MM.1S (cell line): ENCODE measurements at regions not wholly inside any gene's neighbourhood (a gene's known extent, or its start where the extent isn't known, plus 50 kb on each side); places are given as distances from the start of the nearest gene placed in this dataset.

Experiments used
- DNase-seq: peaks from one replicate; pipeline ENCODE4 v3.0.0-alpha.2; 2015
- H2AFZ ChIP-seq: fragments of 300-600 bp; sonication (generic); 2 replicates; pipeline ENCODE4 v1.6.0; 2016; ENCODE audit warnings: antibody characterized with exemption, low read length
- H3F3A ChIP-seq: fragments of 300-600 bp; sonication (generic); 2 replicates; pipeline ENCODE4 v1.6.1; 2016; ENCODE audit warnings: mild to moderate bottlenecking, antibody characterized with exemption, low read length, moderate library complexity, mixed read lengths; ENCODE audit not compliant: insufficient read depth
- H3K27ac ChIP-seq: fragments of 300-600 bp; sonication (generic); 2 replicates; pipeline ENCODE4 v1.5.1; 2016; ENCODE audit warnings: mild to moderate bottlenecking, low read length
- H3K27me3 ChIP-seq: fragments of 300-600 bp; sonication (generic); replicated peaks from 2 replicates; pipeline ENCODE4 v1.6.0; 2016; ENCODE audit warnings: low read length; ENCODE audit not compliant: insufficient read depth
- H3K36me3 ChIP-seq: fragments of 300-600 bp; sonication (generic); replicated peaks from 2 replicates; pipeline ENCODE4 v1.6.1; 2016; ENCODE audit warnings: mild to moderate bottlenecking, low read length, mixed read lengths; ENCODE audit not compliant: insufficient read depth
- H3K4me1 ChIP-seq: fragments of 300-600 bp; sonication (generic); 2 replicates; pipeline ENCODE4 v1.6.1; 2016; ENCODE audit warnings: low read length, mixed read lengths
- H3K4me2 ChIP-seq: fragments of 300-600 bp; sonication (generic); 2 replicates; pipeline ENCODE4 v1.6.0; 2016; ENCODE audit warnings: low read depth, low read length
- H3K4me3 ChIP-seq: fragments of 300-600 bp; sonication (generic); 2 replicates; pipeline ENCODE4 v1.5.1; 2016; ENCODE audit warnings: low read length, mixed read lengths
- H3K79me2 ChIP-seq: fragments of 300-600 bp; sonication (generic); 2 replicates; pipeline ENCODE4 v1.6.1; 2016; ENCODE audit warnings: mixed run types, low read length, mixed read lengths
- H3K9ac ChIP-seq: fragments of 300-600 bp; sonication (generic); 2 replicates; pipeline ENCODE4 v1.6.1; 2016; ENCODE audit warnings: low read length, mixed read lengths
- H3K9me2 ChIP-seq: fragments of 300-600 bp; sonication (generic); replicated peaks from 2 replicates; pipeline ENCODE4 v1.6.1; 2016; ENCODE audit warnings: mild to moderate bottlenecking, low read length, mixed read lengths; ENCODE audit not compliant: insufficient read depth
- H3K9me3 ChIP-seq: fragments of 300-600 bp; sonication (generic); replicated peaks from 2 replicates; pipeline ENCODE4 v1.6.1; 2016; ENCODE audit warnings: mild to moderate bottlenecking, low read length, mixed read lengths; ENCODE audit not compliant: insufficient read depth
- H4K20me1 ChIP-seq: fragments of 300-600 bp; sonication (generic); 2 replicates; pipeline ENCODE4 v1.6.1; 2016; ENCODE audit warnings: mild to moderate bottlenecking, low read length, moderate library complexity, mixed read lengths; ENCODE audit not compliant: insufficient read depth
- CTCF ChIP-seq: fragments of 300-600 bp; sonication (generic); IDR thresholded peaks from 2 replicates; pipeline ENCODE4 v1.5.1; 2016; ENCODE audit warnings: antibody characterized with exemption, low read length, mixed read lengths
- EZH2 ChIP-seq: fragments of 300-600 bp; sonication (generic); optimal IDR thresholded peaks from 2 replicates; pipeline ENCODE3; 2017; ENCODE audit warnings: low read depth, mild to moderate bottlenecking, antibody characterized with exemption, low read length, mixed read lengths
- EZH2phosphoT487 ChIP-seq: fragments of 300-600 bp; sonication (generic); IDR thresholded peaks from 2 replicates; pipeline ENCODE4 v1.6.1; 2018; ENCODE audit warnings: antibody characterized with exemption, low read length

- Histone ChIP-seq H3F3A (no peaks in the 10 kb centered on the region), H3K9ac (no peak overlapping the region), H3K4me2 (no peak overlapping the region), H3K4me3 (no peak overlapping the region), H3K79me2 (no peaks in the 10 kb centered on the region), H3K9me3 (no peaks in the 10 kb centered on the region), H3K9me2 (no peaks in the 10 kb centered on the region), H2AFZ (no peak overlapping the region), H3K27me3 (no peaks in the 10 kb centered on the region), H3K27ac (no peak overlapping the region), H3K36me3 (no peaks in the 10 kb centered on the region), H3K4me1 (no peaks in the 10 kb centered on the region), H4K20me1 (no peaks in the 10 kb centered on the region)
- no peak for DNase-seq
- TF ChIP-seq EZH2phosphoT487 = no peak
- no peak for TF ChIP-seq CTCF
- TF ChIP-seq EZH2 = no peak
Measured at GRCh38 chr10:8556321-8556720, 501.8 kb downstream of the GATA3 start.

GRCh38 chr10:8563478-8563877 lies 509.0 kb downstream of the GATA3 start:
- H3K9me2 ChIP-seq = no peaks in the 10 kb centered on the region
- no peak overlapping the region for H2AFZ ChIP-seq
- H3F3A ChIP-seq = no peaks in the 10 kb centered on the region
- no peaks in the 10 kb centered on the region for H3K9me3 ChIP-seq
- H3K79me2 ChIP-seq = no peaks in the 10 kb centered on the region
- DNase-seq = no peak
- no peaks in the 10 kb centered on the region for H3K4me1 ChIP-seq
- no peak overlapping the region for H3K4me3 ChIP-seq
- TF ChIP-seq CTCF = no peak
- TF ChIP-seq EZH2 = no peak
- TF ChIP-seq EZH2phosphoT487 = no peak
- no peaks in the 10 kb centered on the region for H4K20me1 ChIP-seq
- no peaks in the 10 kb centered on the region for H3K27me3 ChIP-seq
- no peak overlapping the region for H3K27ac ChIP-seq
- H3K9ac ChIP-seq = no peak overlapping the region
- no peak overlapping the region for H3K4me2 ChIP-seq
- no peaks in the 10 kb centered on the region for H3K36me3 ChIP-seq

GRCh38 chr10:8566737-8567136 lies 512.2 kb downstream of the GATA3 start:
- H3K27ac ChIP-seq = no peak overlapping the region

More at GRCh38 chr10:8566737-8567136, 512.2 kb downstream of the GATA3 start:
- no peak overlapping the region for H3K4me3 ChIP-seq
- no peak for TF ChIP-seq EZH2phosphoT487
- no peak for TF ChIP-seq CTCF
- no peak for TF ChIP-seq EZH2
- H3K79me2 ChIP-seq = no peaks in the 10 kb centered on the region
- no peak overlapping the region for H2AFZ ChIP-seq
- no peaks in the 10 kb centered on the region for H3K9me3 ChIP-seq
- no peak overlapping the region for H3K4me2 ChIP-seq
- H3K9me2 ChIP-seq = no peaks in the 10 kb centered on the region
- no peak overlapping the region for H3K9ac ChIP-seq
- DNase-seq = no peak
- H3F3A ChIP-seq = no peaks in the 10 kb centered on the region
- H3K4me1 ChIP-seq = no peaks in the 10 kb centered on the region
- H4K20me1 ChIP-seq = no peaks in the 10 kb centered on the region
- H3K36me3 ChIP-seq = no peaks in the 10 kb centered on the region
- no peaks in the 10 kb centered on the region for H3K27me3 ChIP-seq
